Stomach (tissue), 4 donors: ENCODE measurements at regions not wholly inside any gene's neighbourhood (a gene's known extent, or its start where the extent isn't known, plus 50 kb on each side); places are given as distances from the start of the nearest gene placed in this dataset.

ENCODE experiments used
- CTCF ChIP-seq, 7 experiments: fragments of 450-650 bp in 4 of 7; fragments of 200-600 bp in 3 of 7; sonication (generic) in 3 of 7; IDR thresholded peaks; one replicate each; pipeline ENCODE4 v1.5.1; 2016 to 2019; ENCODE audit warnings: antibody characterized with exemption in 7 of 7, control low read depth in 2 of 7, mild to moderate bottlenecking in 1 of 7
- EP300 ChIP-seq: sonication (generic); formaldehyde crosslinking; IDR thresholded peaks from one replicate; pipeline ENCODE4 v1.6.1; 2017; ENCODE audit warnings: antibody characterized with exemption
- POLR2A ChIP-seq, 4 donors: fragments of 450-650 bp; IDR thresholded peaks; one replicate each; pipeline ENCODE4 v1.6.1; 2016; ENCODE audit warnings: antibody characterized with exemption in 4 of 4, control low read depth in 2 of 4, mild to moderate bottlenecking in 1 of 4, moderate library complexity in 1 of 4
- POLR2AphosphoS5 ChIP-seq, 3 donors: sonication (generic); formaldehyde crosslinking; IDR thresholded peaks; one replicate each; pipeline ENCODE4 v1.6.1; 2016; ENCODE audit warnings: antibody characterized with exemption in 3 of 3

GRCh38 chr2:122800781-122801180 is 1045.3 kb downstream of the TSN start:
- TF ChIP-seq CTCF (IDR thresholded peaks at IDR 0.05) (no peak), POLR2A (IDR thresholded peaks at IDR 0.05) (no peak), POLR2AphosphoS5 (IDR thresholded peaks at IDR 0.05) (no peak), EP300 (no peak)
